IMR-90 (cell line): ENCODE measurements at regions not wholly inside any gene's neighbourhood (a gene's known extent, or its start where the extent isn't known, plus 50 kb on each side); places are given as distances from the start of the nearest gene placed in this dataset.

Experiments used
- ATAC-seq: fragments of 200-7000 bp; cut with Tn5 transposase; 2 replicates; pipeline ENCODE4 v1.9.1; 2020; ENCODE audit warnings: low read depth, mild to moderate bottlenecking, moderate library complexity
- BruUV-seq: library from RNA; stranded (reverse); fragments of 400-500 nt; replicated peaks from 2 replicates; lab custom pipeline; 2021; lab: Mats Ljungman, UMichigan
- CTCF ChIA-PET: fragments of 300-600 bp; formaldehyde crosslinking; extraction: SDS; loops from one replicate; lab custom pipeline; 2021; ENCODE audit warnings: antibody characterized with exemption; lab: Yijun Ruan, JAX
- POLR2A ChIA-PET: fragments of 300-600 bp; sonication (Branson Sonifier 250); formaldehyde crosslinking; loops from one replicate; lab custom pipeline; 2022; ENCODE audit warnings: antibody characterized with exemption; ENCODE audit not compliant: unreplicated experiment; lab: Charles Lee
- DNase-seq: peaks from one replicate; pipeline ENCODE4 v3.0.0; 2013
- H2AFZ ChIP-seq: replicated peaks from 2 replicates; pipeline ENCODE3; 2013; ENCODE audit warnings: low read length, mild to moderate bottlenecking; ENCODE audit not compliant: poor library complexity
- H2AK5ac ChIP-seq: 2 replicates; pipeline ENCODE4 v1.6.1; 2013; ENCODE audit warnings: low read depth, low read length, inconsistent platforms
- H2AK9ac ChIP-seq: replicated peaks from 2 replicates; pipeline ENCODE3; 2013; ENCODE audit warnings: mild to moderate bottlenecking, low read depth, low read length, moderate library complexity; ENCODE audit not compliant: poor library complexity
- H2BK120ac ChIP-seq: 2 replicates; pipeline ENCODE4 v1.6.1; 2013; ENCODE audit warnings: low read depth, low read length, inconsistent platforms
- H2BK15ac ChIP-seq: 3 replicates; pipeline ENCODE4 v1.6.1; 2013; ENCODE audit warnings: low read depth, low read length, inconsistent platforms
- H2BK20ac ChIP-seq: 2 replicates; pipeline ENCODE4 v1.6.1; 2013; ENCODE audit warnings: low read depth, mild to moderate bottlenecking, inconsistent platforms, low read length, moderate library complexity
- H2BK5ac ChIP-seq: 2 replicates; pipeline ENCODE4 v1.6.1; 2013; ENCODE audit warnings: mild to moderate bottlenecking, low read depth, low read length, inconsistent platforms; ENCODE audit not compliant: poor library complexity, severe bottlenecking
- H3K14ac ChIP-seq: replicated peaks from 2 replicates; pipeline ENCODE4 v1.6.1; 2013; ENCODE audit warnings: low read depth, low read length, inconsistent platforms
- H3K18ac ChIP-seq: 2 replicates; pipeline ENCODE4 v1.6.1; 2013; ENCODE audit warnings: low read depth, low read length, control low read depth
- H3K23ac ChIP-seq: 2 replicates; pipeline ENCODE4 v1.6.1; 2013; ENCODE audit warnings: low read depth, low read length, inconsistent platforms
- H3K27ac ChIP-seq: 2 replicates; pipeline ENCODE4 v1.5.1; 2013; ENCODE audit warnings: mild to moderate bottlenecking, control low read depth, low read length; ENCODE audit not compliant: insufficient read depth
- H3K27me3 ChIP-seq: 2 replicates; pipeline ENCODE4 v1.6.1; 2013; ENCODE audit warnings: low read length; ENCODE audit not compliant: control insufficient read depth, insufficient read depth
- H3K36me3 ChIP-seq: 2 replicates; pipeline ENCODE4 v1.6.1; 2013; ENCODE audit warnings: low read length, mixed read lengths; ENCODE audit not compliant: control insufficient read depth, insufficient read depth
- H3K4ac ChIP-seq: 2 replicates; pipeline ENCODE4 v1.6.1; 2013; ENCODE audit warnings: low read depth, low read length, inconsistent platforms
- H3K4me1 ChIP-seq: 2 replicates; pipeline ENCODE4 v1.6.1; 2013; ENCODE audit warnings: low read length, mixed read lengths; ENCODE audit not compliant: control insufficient read depth, insufficient read depth
- H3K4me2 ChIP-seq: 2 replicates; pipeline ENCODE4 v1.6.1; 2013; ENCODE audit warnings: low read depth, mild to moderate bottlenecking, control low read depth, low read length, moderate library complexity
- H3K4me3 ChIP-seq: 2 replicates; pipeline ENCODE4 v1.5.1; 2013; ENCODE audit warnings: low read depth, mild to moderate bottlenecking, control low read depth, low read length, moderate library complexity; ENCODE audit not compliant: insufficient read depth
- H3K56ac ChIP-seq: 2 replicates; pipeline ENCODE4 v1.6.1; 2013; ENCODE audit warnings: low read length, inconsistent platforms; ENCODE audit not compliant: insufficient read depth; ENCODE audit errors: extremely low read depth
- H3K79me1 ChIP-seq, 2 experiments: 2 replicates each; pipeline ENCODE4 v1.6.1; 2013; ENCODE audit warnings: low read length in 2 of 2, inconsistent platforms in 1 of 2, low read depth in 1 of 2
- H3K9ac ChIP-seq: 2 replicates; pipeline ENCODE4 v1.6.1; 2013; ENCODE audit warnings: low read depth, low read length, control low read depth
- H3K9me1 ChIP-seq: 2 replicates; pipeline ENCODE4 v1.6.1; 2013; ENCODE audit warnings: low read length, inconsistent platforms; ENCODE audit not compliant: insufficient read depth
- H3K9me3 ChIP-seq: 2 replicates; pipeline ENCODE4 v1.6.1; 2013; ENCODE audit warnings: low read length; ENCODE audit not compliant: control insufficient read depth, insufficient read depth
- H4K20me1 ChIP-seq: 2 replicates; pipeline ENCODE4 v1.6.1; 2013; ENCODE audit warnings: low read length, inconsistent platforms; ENCODE audit not compliant: insufficient read depth
- H4K5ac ChIP-seq: 2 replicates; pipeline ENCODE4 v1.6.1; 2013; ENCODE audit warnings: mild to moderate bottlenecking, low read depth, low read length, control low read depth
- H4K8ac ChIP-seq, 2 experiments: 2 replicates each; pipeline ENCODE4 v1.6.1; 2013; ENCODE audit warnings: low read depth in 2 of 2, low read length in 2 of 2, control low read depth in 1 of 2, inconsistent platforms in 1 of 2
- H4K91ac ChIP-seq: 2 replicates; pipeline ENCODE4 v1.6.1; 2013; ENCODE audit warnings: low read depth, low read length, inconsistent platforms; ENCODE audit not compliant: insufficient read depth
- BHLHE40 ChIP-seq: fragments of 150-350 bp; IDR thresholded peaks from 2 replicates; pipeline ENCODE4 v1.6.1; 2016; ENCODE audit warnings: mild to moderate bottlenecking, low read depth, low read length
- CHD1 ChIP-seq: IDR thresholded peaks from 2 replicates; pipeline ENCODE4 v1.6.1; 2012; ENCODE audit warnings: low read depth, low read length, improper control_type of control experiment
- CTCF ChIP-seq: conservative IDR thresholded peaks from 2 replicates; pipeline ENCODE4 v1.5.1; 2012; ENCODE audit warnings: mild to moderate bottlenecking, low read depth, low read length, improper control_type of control experiment
- ELK1 ChIP-seq: fragments of 150-350 bp; IDR thresholded peaks from 2 replicates; pipeline ENCODE4 v1.6.1; 2016; ENCODE audit warnings: low read depth, mild to moderate bottlenecking, low read length, moderate library complexity, borderline replicate concordance
- FOS ChIP-seq: fragments of 150-350 bp; IDR thresholded peaks from 2 replicates; pipeline ENCODE4 v1.6.1; 2016; ENCODE audit warnings: low read depth, low read length
- MXI1 ChIP-seq: IDR thresholded peaks from 2 replicates; pipeline ENCODE4 v1.6.1; 2012; ENCODE audit warnings: low read depth, mild to moderate bottlenecking, low read length, moderate library complexity, borderline replicate concordance
- NFE2L2 ChIP-seq: fragments of 150-350 bp; IDR thresholded peaks from 2 replicates; pipeline ENCODE4 v1.6.1; 2016; ENCODE audit warnings: low read depth, mild to moderate bottlenecking, low read length
- POLR2A ChIP-seq: IDR thresholded peaks from 2 replicates; pipeline ENCODE4 v1.6.1; 2012; ENCODE audit warnings: mild to moderate bottlenecking, low read depth, low read length
- SMC3 ChIP-seq: fragments of 150-350 bp; IDR thresholded peaks from 2 replicates; pipeline ENCODE4 v1.6.1; 2016; ENCODE audit warnings: low read depth, mild to moderate bottlenecking, antibody characterized with exemption, low read length, moderate library complexity
- WGBS, 2 experiments: methylation state at CpG; one replicate each; pipeline versions ENCODE4 v1.1.5 to v1.1.7; 2013; ENCODE audit warnings: missing lambda C conversion rate in 2 of 2; ENCODE audit not compliant: insufficient read length in 1 of 2; ENCODE audit errors: extremely low coverage in 2 of 2; 5-methylcytosine and 5-hydroxymethylcytosine counted together
- dilution Hi-C: fragments of 300-500 bp; cut with HindIII; formaldehyde crosslinking; loops from one replicate; pipeline ENCODE4 v1.14.3; 2018; ENCODE audit warnings: low sequenced_read_pairs; ENCODE audit not compliant: unreplicated experiment
- in situ Hi-C: fragments of 300-500 bp; cut with MboI; formaldehyde crosslinking; loops from 3 replicates; pipeline ENCODE4 v1.14.3; 2019; ENCODE audit warnings: low sequenced_read_pairs, inconsistent platforms, mixed read lengths
- intact Hi-C: fragments of 100-400 bp; cut with micrococcal nuclease; formaldehyde crosslinking; loops from 2 replicates; pipeline ENCODE4 v1.10.0; 2022

- no peak overlapping the region for H4K8ac ChIP-seq
- peaks cover 2% of the 10 kb centered on the region; the same call in 1 of the 2 replicates for H3K27me3 ChIP-seq
- no peak overlapping the region for H2AFZ ChIP-seq
- H3K23ac ChIP-seq = no peak overlapping the region
- H3K4me1 ChIP-seq = no peaks in the 10 kb centered on the region
- no peak overlapping the region for H2AK5ac ChIP-seq
- H3K9me1 ChIP-seq = no peaks in the 10 kb centered on the region
- H3K9ac ChIP-seq = no peak overlapping the region
- H3K36me3 ChIP-seq = no peaks in the 10 kb centered on the region
- dilution Hi-C loops (no loop called here), in situ Hi-C loops (no loop called here), intact Hi-C loops (no loop called here)
- no peak overlapping the region for H3K14ac ChIP-seq
- CTCF ChIA-PET = no interaction called here
- no peak overlapping the region for H3K18ac ChIP-seq
- H3K79me1 ChIP-seq = no peaks in the 10 kb centered on the region
- no CpG with 5 or more reads among the region's 7 CpGs for WGBS, 2 experiments
- no peak overlapping the region for H3K4ac ChIP-seq
- H3K27ac ChIP-seq = no peak overlapping the region
- H2AK9ac ChIP-seq = no peak overlapping the region
- H3K4me3 ChIP-seq = no peak overlapping the region
- POLR2A ChIA-PET = no interaction called here
- TF ChIP-seq BHLHE40 (no peak), NFE2L2 (no peak), CHD1 (no peak), FOS (no peak), ELK1 (no peak), CTCF (no peak), POLR2A (no peak), MXI1 (no peak), SMC3 (no peak)
- no peaks in the 10 kb centered on the region for H4K20me1 ChIP-seq
- H3K56ac ChIP-seq = no peak overlapping the region
- no TSS peak for BruUV-seq
- no peak overlapping the region for H2BK5ac ChIP-seq
- H2BK120ac ChIP-seq = no peak overlapping the region
- no peak overlapping the region for H4K91ac ChIP-seq
- H3K9me3 ChIP-seq = no peaks in the 10 kb centered on the region
- ATAC-seq (no peak), DNase-seq (no peak)
- H2BK20ac ChIP-seq = no peak overlapping the region
- H2BK15ac ChIP-seq = no peak overlapping the region
- H3K4me2 ChIP-seq = no peak overlapping the region
- H4K5ac ChIP-seq = no peak overlapping the region
Measured at GRCh38 chr5:58911270-58911669, 328.4 kb downstream of the RAB3C start.
